Fibroblast of skin of left quadriceps (primary cell): ENCODE measurements at regions not wholly inside any gene's neighbourhood (a gene's known extent, or its start where the extent isn't known, plus 50 kb on each side); places are given as distances from the start of the nearest gene placed in this dataset.

ENCODE experiments used
- DNase-seq, 2 experiments: peaks; one replicate each; pipeline ENCODE4 v3.0.0-alpha.2; 2013; ENCODE audit warnings: low read depth in 2 of 2

DNA sequence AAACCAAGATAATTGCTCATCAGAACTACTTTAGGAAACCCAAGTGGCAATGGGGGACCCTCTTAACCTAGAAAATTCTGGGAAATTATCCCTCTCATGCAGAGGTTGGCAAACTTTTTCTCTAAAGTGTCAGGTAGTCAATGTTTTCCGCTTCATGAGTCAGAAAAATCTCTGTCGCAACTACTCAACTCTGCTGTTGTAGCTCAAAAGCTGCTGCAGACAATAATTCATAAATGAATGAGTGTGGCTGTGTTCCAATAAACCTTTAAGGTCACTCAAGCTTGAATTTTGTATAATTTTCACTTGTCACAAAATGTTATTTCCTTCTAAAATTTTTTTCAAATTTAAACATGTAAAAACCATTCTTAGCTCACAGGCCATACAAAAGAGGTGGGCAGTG is 193.4 kb upstream of the MID1 start:
- DNase-seq, result no peak

DNA sequence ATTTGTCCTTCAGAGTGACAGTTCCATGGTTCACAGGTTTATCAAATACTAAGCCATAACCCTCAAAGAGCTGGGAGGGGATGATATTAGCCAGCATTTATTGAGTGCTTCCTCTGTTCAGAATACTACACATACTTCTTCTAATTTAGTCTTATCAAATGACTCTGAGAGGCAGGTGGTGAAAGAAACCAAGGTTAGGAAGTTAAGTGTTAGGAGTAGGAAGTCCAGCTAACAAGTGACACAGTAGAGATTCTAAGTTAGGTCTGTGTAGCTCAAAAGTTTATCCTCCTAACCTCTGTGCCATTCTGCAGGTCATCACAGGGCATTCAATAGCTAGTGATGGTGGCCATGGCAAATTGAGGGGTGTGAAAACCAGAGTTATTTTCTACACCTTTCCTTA is 198.3 kb upstream of the MID1 start:
- no peak for DNase-seq

DNA sequence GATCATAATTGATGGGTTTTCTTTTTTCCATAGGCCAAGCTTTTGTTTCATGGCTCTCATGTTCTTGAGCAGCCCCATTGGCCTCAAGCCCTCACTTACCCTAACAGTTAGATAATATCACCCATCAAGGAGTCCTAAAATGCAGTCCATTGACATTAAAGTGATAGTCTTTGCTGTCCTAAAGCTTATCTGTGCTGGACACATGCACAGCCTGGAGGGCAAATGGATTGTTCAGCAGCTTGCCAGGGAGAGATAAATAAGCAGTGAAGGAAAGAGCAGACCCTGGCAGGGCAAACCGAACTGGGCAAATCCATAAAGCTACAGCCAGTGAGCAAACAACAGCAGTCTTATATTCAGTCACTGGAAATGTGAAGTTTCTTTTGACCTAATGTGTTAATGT is 199.6 kb upstream of the MID1 start:
- no peak for DNase-seq

DNA sequence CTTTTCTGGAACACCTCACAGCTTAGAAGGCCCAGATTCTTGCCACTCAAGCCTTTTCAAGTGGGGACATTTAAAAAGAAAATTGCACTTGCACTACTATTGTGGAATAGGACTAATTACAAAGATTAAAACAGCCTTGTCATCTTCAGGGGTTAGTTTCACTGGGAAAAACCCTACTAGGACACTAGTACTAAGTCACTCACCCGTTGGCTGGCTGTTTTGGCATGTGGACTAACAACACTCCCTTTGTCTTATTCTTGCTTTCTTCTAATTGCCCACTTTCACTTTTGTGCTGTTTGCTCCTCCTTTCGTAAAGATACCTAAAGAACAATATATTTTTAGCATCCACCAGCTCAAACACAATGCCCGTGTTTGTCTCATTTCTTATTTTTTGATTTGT is 200.9 kb upstream of the MID1 start:
- DNase-seq, result no peak

DNA sequence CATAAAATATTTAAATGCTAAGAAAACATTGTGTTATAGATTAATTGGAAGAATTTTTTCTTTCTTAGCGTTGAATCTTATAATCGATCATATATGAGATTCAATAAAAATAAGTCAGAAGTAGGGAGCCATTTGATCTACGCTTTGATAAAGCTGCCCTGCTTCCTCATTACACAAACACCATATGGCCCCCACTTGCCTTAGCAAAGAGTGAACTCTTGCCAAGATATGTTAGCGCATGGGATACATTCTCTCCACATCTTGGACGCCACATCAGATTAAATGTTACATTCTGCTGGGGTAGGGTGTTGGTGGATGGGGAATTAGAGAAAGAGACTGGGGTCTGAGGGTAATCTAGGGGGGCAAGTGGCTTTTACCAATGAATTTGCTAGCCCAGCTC is 207.7 kb upstream of the MID1 start:
- no peak for DNase-seq

DNA sequence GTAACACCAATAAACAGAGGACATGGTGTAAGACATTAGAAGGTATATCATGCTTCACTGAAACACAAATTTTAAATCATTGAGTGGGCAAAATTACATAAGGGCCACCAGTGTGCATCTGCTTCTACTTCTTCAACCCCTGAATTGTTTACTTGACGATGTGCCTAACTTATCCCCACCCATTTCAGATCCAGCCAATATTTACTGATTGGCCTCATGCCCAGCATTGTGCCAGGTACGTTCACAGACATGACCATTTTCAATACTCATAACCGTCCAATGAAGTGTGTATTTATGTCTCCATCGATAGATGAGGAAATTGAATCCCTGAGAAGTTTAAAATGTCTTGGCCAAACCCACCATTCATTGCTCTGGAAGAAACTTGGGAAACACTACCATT is 208.3 kb upstream of the MID1 start:
- no peak for DNase-seq

DNA sequence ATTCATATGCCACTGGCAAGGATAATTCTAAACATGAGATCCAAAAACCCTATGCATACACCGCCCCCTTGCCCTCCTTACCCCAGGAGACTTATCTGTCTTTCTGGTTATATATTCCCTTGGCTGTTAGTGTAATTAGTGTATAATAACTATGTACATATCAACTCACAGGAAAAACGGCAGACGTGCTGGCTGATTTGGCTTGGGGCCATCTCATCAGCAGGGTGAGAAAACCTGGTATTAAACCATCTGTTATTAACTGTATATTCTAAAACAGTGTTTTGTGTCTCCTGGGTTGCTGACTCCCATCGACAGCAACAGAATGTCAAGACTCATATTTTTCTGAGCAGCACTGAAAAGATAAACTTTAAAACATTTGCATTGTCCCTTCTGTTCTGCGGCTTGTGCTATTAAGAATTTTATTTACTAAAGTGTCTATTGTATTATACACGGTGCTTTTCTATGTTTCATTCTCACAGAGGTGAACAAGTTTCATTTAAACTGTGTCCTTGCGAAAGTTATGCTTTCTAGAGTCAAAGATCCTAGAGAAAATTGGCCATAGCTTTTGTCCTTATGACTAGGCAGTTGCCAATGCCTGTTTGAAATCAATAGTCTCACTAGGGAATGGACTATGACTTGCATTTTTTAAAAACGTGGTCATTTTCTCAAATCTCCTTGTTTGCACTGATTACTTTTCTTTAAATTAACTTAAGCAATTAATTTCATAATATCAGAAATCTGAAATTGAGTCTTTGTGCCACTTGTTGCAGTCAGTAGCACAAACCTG is 211.5 kb upstream of the MID1 start:
- DNase-seq, result no peak

DNA sequence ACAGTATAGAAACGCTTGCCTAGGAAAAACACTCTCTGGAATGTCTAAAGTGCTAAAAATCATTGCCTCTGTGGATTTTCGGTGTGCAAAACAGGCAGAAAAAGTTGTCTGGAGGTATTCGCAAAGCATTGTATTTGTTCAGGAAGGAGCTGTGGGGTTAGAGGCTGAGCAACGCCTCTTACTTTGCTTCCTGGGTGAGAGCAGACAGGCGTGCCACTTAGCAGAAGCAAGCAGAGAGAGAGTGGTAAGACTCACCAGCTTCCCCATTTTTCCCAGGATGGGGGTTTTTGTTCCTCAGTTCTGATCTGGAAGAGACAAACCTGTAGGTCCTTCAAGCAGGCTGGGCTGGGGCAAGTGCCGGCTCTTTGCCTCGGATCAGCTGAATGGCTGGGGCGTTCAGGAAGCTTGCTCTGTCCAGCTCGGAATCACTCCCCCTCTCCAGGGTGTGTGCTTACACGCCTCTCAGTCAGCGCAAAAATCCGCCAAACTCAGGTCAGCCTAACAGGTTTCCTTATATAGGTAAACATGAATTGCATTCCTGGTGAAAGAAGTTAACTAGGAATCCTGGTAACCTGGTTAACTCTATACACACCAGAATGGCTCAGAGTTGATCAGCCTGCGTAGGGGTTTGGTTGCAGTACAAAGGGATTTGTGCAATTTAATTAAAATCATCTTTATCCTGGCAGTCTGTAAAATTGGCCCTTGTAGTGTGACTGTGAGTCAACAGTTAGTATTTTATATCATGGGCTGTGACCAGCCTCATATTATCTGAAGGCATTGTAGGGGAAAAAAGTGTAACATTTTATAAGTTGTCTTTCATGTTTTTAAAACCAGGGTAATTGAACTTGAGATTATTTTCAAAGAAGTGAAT is 213.1 kb upstream of the MID1 start:
- DNase-seq, result peak in 1 of 2 experiments; percentile 1

DNA sequence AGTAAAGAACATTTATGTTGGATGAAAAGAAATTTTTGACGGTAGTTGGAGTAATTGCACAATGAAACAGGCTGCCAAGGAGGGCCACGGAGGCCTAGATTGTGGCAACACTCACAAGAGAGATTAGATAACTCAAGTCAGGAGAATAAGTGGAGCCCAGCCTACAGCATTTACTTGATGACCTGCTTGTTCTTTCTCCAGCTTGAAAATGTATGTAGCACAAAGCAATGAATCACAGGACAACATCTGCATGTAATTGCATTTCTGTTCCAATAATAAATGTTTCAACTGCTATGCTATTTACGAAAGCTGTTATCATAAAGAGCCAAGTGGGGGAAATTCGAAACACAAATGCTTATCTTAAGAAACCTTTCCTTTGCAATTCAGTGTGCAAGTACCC is 221.2 kb upstream of the MID1 start:
- peak; percentile 50 to 54 for DNase-seq

DNA sequence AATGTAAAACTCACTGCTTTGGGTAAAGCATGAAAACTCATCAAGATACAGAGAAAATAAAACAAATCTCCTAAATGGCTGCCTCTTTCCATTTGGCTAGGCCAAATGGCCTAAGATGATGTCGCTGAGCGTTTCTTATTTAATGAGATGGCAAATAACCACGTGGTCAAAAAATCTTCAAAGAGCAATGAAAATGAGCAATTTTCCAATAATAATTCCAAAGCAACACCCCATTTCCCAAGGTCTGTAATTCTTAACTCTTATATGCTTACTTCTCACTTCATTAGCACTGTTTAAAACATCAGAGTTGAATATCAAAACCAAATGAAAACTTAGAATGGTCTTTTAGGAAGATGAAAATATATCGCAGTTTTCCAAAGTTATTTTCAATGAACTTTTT is 222.3 kb upstream of the MID1 start:
- no peak for DNase-seq

DNA sequence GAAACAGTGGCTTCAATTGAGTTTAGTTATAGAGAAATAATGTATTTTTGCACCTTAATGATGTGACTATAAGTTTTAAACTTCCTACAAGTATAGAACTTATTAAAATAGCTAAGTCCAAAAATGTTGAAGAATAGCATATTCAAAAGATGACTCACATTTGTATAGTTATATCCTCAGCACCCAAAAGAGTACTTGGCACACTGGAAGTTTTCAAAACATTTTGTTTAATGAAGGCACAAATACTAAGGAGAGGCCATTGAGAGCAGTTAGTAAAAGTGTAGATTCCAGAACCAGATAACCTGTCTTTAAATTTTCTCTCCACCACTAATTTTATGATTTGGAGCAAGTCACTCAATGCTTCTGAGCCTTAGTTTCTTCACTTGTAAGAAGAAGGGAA is 226.9 kb upstream of the MID1 start:
- DNase-seq, result no peak

DNA sequence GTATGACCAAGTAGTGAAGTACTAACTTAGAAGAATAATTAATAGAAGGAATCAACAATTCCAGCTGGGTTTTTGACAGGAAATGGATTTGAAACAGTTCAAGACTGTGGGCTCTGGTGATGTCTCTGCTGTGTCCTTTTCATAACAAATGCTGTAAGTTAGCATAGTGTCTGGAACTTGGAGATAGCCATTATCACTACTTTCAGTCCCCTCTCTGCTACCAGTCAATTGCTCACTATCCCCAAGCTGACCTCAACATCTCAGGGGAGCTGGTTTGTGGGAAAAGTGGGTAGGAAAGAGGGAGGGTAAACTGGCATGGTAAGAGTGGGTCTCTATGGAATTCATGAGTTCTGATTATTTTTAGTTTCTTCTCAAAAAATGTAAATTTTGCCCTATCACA is 231.4 kb upstream of the MID1 start:
- no peak for DNase-seq

DNA sequence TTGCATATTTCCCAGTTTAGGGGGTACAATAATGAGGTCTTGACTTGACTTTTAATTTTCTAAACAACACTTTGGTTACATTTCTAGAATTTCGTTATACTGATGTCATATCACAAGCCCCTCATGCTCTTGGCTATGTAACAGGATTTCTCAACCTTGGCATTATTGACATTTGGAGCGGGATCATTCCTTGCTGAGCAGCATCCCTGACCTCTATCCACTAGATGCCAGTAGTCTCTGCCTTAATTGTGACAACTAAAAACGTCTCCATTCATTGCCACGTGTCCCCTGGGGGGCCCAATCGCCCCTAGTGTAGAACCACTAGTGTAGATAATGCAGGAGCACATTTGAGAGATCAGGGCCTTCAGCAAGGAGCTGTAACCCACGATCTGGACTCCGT is 234.2 kb upstream of the MID1 start:
- no peak for DNase-seq

DNA sequence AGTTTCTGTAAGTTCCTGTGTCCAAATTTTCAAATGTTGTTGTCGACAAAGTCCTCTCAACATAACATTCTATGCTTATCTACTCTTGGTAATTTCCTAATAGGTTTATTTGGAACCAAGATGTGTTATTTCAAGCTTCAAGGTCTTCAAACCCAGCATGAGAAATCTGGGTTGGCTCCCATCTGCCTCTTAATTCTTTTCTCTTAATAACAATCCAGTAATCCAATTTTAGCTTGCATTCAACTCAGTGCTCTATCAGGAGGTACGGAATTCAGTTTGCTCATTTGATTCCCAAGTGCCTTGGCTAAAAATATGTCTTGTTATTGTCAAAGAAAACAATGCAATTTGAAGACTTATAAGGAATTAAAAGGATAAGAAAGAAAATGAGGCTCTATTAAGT is 235.5 kb upstream of the MID1 start:
- DNase-seq, result no peak

DNA sequence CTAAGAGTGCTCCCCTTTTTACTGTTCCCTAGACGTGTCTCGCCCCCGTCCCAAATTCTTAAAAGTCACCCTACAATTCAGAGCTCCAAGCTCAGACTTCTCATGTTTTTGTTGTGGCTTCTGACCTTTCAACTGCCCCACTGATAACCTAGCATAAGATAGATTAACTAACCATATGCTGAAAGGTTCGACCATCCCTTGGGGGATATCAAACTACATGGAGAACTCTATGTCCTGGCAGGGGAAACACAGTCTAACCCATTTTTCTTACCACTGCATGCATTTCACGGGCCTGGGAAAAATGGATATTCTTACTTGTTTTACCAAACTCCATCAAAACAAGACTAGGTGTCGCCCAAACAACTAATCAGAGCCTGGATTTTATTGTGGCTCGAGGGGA is 236.4 kb upstream of the MID1 start:
- DNase-seq, result no peak

DNA sequence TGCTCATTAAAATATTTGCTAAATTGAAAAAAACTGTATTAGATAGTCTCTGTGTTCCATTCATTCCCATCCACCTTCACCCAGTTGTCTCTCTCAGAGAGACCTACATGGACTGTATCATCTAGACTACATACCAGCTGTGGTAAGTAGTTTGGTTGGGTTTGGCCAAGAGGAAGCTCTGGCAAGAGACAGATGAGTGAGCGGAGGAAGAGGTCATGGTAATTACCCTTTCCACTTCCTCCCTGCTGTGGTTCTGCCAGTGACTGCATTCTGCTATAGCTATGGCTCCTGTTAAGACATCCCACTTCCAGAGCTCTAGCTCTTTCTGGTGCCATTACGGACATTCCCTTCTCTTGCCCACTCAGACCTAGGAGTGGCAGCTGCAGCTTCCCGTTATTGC is 239.0 kb upstream of the MID1 start:
- no peak for DNase-seq

DNA sequence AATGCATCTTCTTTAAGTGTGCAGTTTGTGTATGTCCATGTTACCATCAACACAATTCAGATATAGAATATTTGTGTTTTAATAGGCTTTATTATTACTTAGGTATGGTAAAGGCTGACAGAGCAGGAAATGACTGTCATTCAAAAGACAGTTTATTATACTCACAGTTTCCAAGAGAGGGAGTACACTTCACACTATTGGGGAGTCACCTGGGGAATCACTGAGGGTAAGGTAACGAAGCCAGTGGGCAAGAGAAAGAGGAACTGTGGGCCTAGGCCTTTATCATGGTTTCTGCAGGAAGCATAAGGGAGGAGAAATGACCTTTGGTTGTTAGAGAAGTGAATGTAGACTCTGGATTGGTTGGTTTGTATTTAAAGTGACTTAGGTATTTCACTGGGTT is 235.1 kb upstream of the HCCS start:
- no peak for DNase-seq

DNA sequence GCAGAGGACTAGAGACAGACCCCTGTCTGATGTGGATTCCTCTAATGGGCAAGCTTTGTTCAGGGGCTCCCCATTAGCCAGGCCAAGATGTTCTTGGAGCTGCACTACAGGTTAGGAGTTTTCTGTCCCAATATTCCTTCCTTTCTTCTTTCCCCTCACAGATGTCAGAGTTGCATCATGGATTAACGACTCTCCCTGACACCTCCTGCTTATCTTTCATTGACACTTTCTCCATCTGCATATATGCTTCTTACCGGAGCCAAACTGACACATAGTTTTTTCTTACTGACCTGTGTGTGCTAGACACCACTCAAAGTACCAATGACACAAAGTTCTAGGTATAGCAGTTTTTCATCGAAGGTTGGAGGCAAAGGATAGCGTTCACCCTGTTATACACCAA is 228.6 kb upstream of the HCCS start:
- no peak for DNase-seq

DNA sequence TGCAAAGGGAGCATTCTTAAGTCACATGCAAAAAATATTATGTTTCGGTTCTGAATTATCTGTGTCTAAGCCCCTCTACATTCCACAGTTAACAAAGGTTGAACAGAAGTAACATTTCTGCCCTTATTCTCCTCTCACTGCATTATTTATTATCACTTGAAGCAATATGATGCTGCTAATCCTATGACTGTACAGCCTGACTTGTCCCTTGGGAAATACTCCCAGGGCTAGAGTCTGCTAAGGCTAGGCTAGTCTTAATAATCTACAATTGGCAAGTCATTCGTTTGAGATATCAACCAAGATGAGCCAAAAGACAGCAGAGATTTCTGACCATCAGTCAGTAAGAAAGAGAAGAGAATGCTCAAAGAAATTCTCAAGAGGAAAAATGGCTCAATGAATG is 226.9 kb upstream of the HCCS start:
- DNase-seq, result peak; percentile 69

DNA sequence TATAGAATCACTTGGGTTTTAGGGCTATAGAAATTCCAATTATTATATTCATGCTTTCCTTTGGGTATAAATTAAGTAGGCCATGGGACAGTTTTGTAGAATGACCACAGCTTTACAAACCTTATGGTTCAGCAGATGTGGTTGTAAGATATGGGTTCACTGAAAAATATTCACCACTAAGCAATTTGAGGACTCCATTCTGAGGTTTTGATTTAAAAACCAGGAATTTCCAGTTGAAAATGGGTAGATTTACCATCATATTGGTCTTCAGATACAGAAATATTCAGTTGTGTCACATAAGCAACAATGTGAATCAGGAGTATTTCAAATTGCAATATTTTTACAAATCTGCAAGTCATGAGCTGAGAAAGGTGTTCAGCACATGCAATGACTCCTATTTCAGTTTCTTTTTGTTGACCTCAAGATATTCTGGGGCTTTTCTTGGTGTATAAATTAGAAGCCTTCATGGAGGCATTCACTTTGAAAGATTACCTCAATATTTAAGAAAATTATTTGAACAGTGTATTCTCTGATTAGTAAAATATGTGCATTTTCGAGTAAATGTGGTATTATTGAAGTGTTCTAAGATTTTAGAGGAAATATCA is 218.4 kb upstream of the HCCS start:
- DNase-seq, result peak; percentile 27 to 37

DNA sequence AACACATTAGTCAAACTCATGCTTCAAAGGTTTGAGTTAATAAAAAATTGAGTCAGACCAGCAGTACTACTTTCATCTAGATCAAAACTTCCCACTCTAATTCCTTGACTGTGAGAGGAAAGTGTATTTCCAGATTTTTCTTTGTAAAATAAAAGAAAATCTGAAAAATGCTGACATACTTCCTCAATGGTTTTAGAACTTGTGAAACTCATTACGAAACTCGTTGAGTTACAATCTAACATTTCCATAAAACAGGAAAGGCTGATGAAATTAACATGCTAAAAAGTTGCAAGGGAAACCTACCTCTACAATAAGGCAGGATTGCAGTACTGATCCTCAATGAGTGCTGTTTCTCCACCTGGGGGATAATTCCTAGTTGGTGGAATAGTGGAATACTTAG is 217.8 kb upstream of the HCCS start:
- DNase-seq, result peak in 1 of 2 experiments; percentile 17

DNA sequence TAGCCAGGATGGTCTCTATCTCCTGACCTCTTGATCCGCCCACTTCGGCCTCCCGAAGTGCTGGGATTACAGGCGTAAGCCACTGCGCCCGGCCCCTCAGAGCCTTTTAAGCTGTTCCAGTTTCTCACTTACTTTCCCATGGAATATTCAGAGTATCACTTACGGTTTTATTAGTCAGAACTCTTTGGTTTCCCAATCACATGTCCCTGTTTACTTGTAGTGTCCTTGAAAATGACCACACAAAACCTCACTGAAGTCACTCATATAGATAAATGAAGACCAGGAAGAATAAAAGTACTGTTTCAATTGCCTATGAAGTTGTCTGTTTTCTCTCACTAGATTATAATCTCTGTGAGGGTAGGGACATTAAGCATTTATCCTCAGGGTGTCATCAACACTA is 217.2 kb upstream of the HCCS start:
- DNase-seq, result no peak

DNA sequence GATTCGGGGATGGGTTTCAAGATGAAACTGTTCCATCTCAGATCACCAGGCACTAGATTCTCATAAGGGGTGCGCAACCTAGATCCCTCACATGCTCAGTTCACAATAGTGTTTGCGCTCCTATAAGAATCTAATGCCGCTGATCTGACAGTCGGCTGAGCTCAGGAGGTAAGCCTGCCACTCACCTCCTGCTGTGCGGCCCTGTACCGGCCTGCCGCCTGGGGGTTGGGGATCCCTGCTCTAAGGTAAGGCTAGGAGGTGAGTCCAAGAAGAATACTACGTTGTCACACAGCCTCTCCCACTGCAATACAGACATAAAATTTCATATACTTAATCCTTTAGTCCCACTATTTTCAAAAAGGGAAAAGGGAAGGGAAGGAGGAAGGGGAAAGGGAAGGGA is 213.4 kb upstream of the HCCS start:
- DNase-seq, result no peak
